Fibroblast of lung (primary cell): ENCODE measurements at regions not wholly inside any gene's neighbourhood (a gene's known extent, or its start where the extent isn't known, plus 50 kb on each side); places are given as distances from the start of the nearest gene placed in this dataset.
"Not testable (repeated sequence)": the region's sequence is repeated elsewhere in the genome, so short reads cannot be mapped to it uniquely, and the experiment has no call there.

Experiments used
- DNase-seq, 2 donors: peaks; one replicate each; pipeline versions ENCODE4 v3.0.0 to v3.0.0-alpha.2; 2010; ENCODE audit warnings: low read depth in 2 of 2
- H2AFZ ChIP-seq: 2 replicates; pipeline ENCODE4 v1.5.1; 2012; ENCODE audit warnings: low read length, control low read depth, inconsistent platforms
- H3K27ac ChIP-seq: 2 replicates; pipeline ENCODE4 v1.5.1; 2011; ENCODE audit warnings: low read length, control low read depth; ENCODE audit not compliant: insufficient read depth
- H3K27me3 ChIP-seq: 2 replicates; pipeline ENCODE4 v1.5.1; 2011; ENCODE audit warnings: mild to moderate bottlenecking, low read length; ENCODE audit not compliant: control insufficient read depth, insufficient read depth
- H3K36me3 ChIP-seq: 2 replicates; pipeline ENCODE4 v1.5.1; 2011; ENCODE audit warnings: low read length; ENCODE audit not compliant: control insufficient read depth, insufficient read depth
- H3K4me1 ChIP-seq: 2 replicates; pipeline ENCODE4 v1.5.1; 2011; ENCODE audit warnings: low read length; ENCODE audit not compliant: control insufficient read depth, insufficient read depth; ENCODE audit errors: extremely low read depth
- H3K4me2 ChIP-seq: 2 replicates; pipeline ENCODE4 v1.5.1; 2011; ENCODE audit warnings: low read length, control low read depth; ENCODE audit not compliant: insufficient read depth; ENCODE audit errors: extremely low read depth
- H3K4me3 ChIP-seq, 4 experiments: fragments of 200-600 bp in 1 of 4; sonication (generic) in 1 of 4; replicated peaks in 1 of 4; 2 replicates each; pipeline ENCODE4 v1.5.1; 2011 to 2016; ENCODE audit warnings: low read length in 4 of 4, low read depth in 3 of 4, mild to moderate bottlenecking in 3 of 4, control low read depth in 2 of 4, inconsistent platforms in 1 of 4, mixed read lengths in 1 of 4; ENCODE audit not compliant: insufficient read depth in 1 of 4; ENCODE audit errors: control extremely low read depth in 1 of 4
- H3K79me2 ChIP-seq: 2 replicates; pipeline ENCODE4 v1.5.1; 2012; ENCODE audit warnings: mild to moderate bottlenecking, low read length, inconsistent platforms; ENCODE audit not compliant: control insufficient read depth, insufficient read depth
- H3K9ac ChIP-seq: 2 replicates; pipeline ENCODE4 v1.5.1; 2011; ENCODE audit warnings: mild to moderate bottlenecking, low read length, control low read depth; ENCODE audit not compliant: insufficient read depth
- H3K9me3 ChIP-seq: 2 replicates; pipeline ENCODE4 v1.5.1; 2012; ENCODE audit warnings: low read depth, low read length; ENCODE audit not compliant: control insufficient read depth, insufficient read depth
- H4K20me1 ChIP-seq: 2 replicates; pipeline ENCODE4 v1.5.1; 2011; ENCODE audit warnings: low read length; ENCODE audit not compliant: control insufficient read depth, insufficient read depth; ENCODE audit errors: extremely low read depth
- CTCF ChIP-seq, 2 donors: IDR thresholded peaks in 1 of 2; conservative IDR thresholded peaks in 1 of 2; 1 replicate in 1 of 2; 2 replicates in 1 of 2; pipeline ENCODE4 v1.5.1; 2011 to 2012; ENCODE audit warnings: low read length in 2 of 2, control low read depth in 1 of 2, inconsistent platforms in 1 of 2, low read depth in 1 of 2, mild to moderate bottlenecking in 1 of 2
- EZH2 ChIP-seq: IDR thresholded peaks from 2 replicates; pipeline ENCODE4 v1.5.1; 2012; ENCODE audit warnings: low read length, control low read depth, mild to moderate bottlenecking; ENCODE audit errors: missing control alignments

DNA sequence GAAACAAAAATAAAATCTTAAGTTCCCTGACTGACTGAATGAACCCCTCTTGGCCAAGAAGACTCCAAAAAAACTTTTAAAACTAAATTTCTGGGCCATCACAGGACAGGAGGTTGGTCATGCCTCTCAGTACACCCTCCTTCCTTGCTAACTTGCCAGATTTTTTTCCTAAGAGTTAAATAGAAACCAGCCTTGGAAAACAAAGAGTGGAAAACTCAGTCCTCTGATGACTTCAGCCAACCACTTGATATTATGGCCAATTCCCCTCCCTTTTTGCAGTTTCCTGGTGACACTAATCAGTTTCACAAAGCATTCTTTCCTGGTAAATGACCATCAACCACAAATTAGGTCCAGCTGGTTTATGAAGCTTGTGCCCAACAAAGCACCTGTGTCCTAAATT, 134.8 kb downstream of the ZNF648 start:
- no peak for DNase-seq
- Histone ChIP-seq H2AFZ (no peak overlapping the region), H3K4me2 (no peak overlapping the region), H3K9ac (no peak overlapping the region), H3K27me3 (no peaks in the 10 kb centered on the region), H3K36me3 (no peaks in the 10 kb centered on the region), H3K4me1 (no peaks in the 10 kb centered on the region), H3K4me3 (no peak overlapping the region), H3K9me3 (no peaks in the 10 kb centered on the region), H4K20me1 (no peaks in the 10 kb centered on the region), H3K79me2 (no peaks in the 10 kb centered on the region), H3K27ac (no peak overlapping the region)
- TF ChIP-seq EZH2 = no peak
- TF ChIP-seq CTCF (conservative IDR thresholded peaks at IDR 0.05 in 1 of 2, IDR thresholded peaks at IDR 0.05 in 1 of 2; ENCODE audit: low read depth in 1 of 2, low read length in 2 of 2) = no peak

GRCh38 chr1:181924034-181924433, 137.5 kb downstream of the ZNF648 start:
- not testable (repeated sequence) for H3K27me3 ChIP-seq, DNase-seq, H3K4me3 ChIP-seq, H2AFZ ChIP-seq, H3K27ac ChIP-seq, H3K9ac ChIP-seq, H3K36me3 ChIP-seq, H3K4me1 ChIP-seq, H3K9me3 ChIP-seq, H4K20me1 ChIP-seq, H3K79me2 ChIP-seq, H3K4me2 ChIP-seq

- H3K4me3 ChIP-seq = no peak overlapping the region
- no peaks in the 10 kb centered on the region for H3K27me3 ChIP-seq
- no peak for DNase-seq
- no peak overlapping the region for H3K27ac ChIP-seq
- H3K9ac ChIP-seq = no peak overlapping the region
- no peak overlapping the region for H3K4me2 ChIP-seq
- no peaks in the 10 kb centered on the region for H4K20me1 ChIP-seq
- no peaks in the 10 kb centered on the region for H3K4me1 ChIP-seq
- no peaks in the 10 kb centered on the region for H3K9me3 ChIP-seq
- H3K79me2 ChIP-seq = no peaks in the 10 kb centered on the region
- TF ChIP-seq CTCF (conservative IDR thresholded peaks at IDR 0.05 in 1 of 2, IDR thresholded peaks at IDR 0.05 in 1 of 2; ENCODE audit: low read depth in 1 of 2, low read length in 2 of 2) (no peak), EZH2 (no peak)
- H2AFZ ChIP-seq = no peak overlapping the region
- no peaks in the 10 kb centered on the region for H3K36me3 ChIP-seq
These were observed 142.0 kb downstream of the ZNF648 start for GRCh38 chr1:181919542-181919941.
